Astrocyte of the hippocampus (primary cell): ENCODE measurements at regions not wholly inside any gene's neighbourhood (a gene's known extent, or its start where the extent isn't known, plus 50 kb on each side); places are given as distances from the start of the nearest gene placed in this dataset.
A peak's percentile ranks its signal among the peaks of the same experiment; 100 is the strongest.

Source experiments
- DNase-seq: peaks from one replicate; pipeline ENCODE4 v3.0.0; 2011; ENCODE audit warnings: low read depth, low spot score

GRCh38 chr9:119083673-119084072, 285.6 kb downstream of the BRINP1 start:
- peak; percentile 2 for DNase-seq

- DNase-seq: no peak
Measured at GRCh38 chr9:119086590-119086989, 282.6 kb downstream of the BRINP1 start.

- no peak for DNase-seq
Measured at GRCh38 chr9:119088002-119088547, 281.2 kb downstream of the BRINP1 start.

- DNase-seq: no peak
Measured at GRCh38 chr9:119091074-119091473, 278.2 kb downstream of the BRINP1 start.

GRCh38 chr9:119092125-119092524, 277.1 kb downstream of the BRINP1 start:
- DNase-seq: no peak

GRCh38 chr9:119094086-119094485, 275.1 kb downstream of the BRINP1 start:
- peak; percentile 72 for DNase-seq

GRCh38 chr9:119095072-119095471, 274.2 kb downstream of the BRINP1 start:
- no peak for DNase-seq

- DNase-seq: no peak
Measured at GRCh38 chr9:119101048-119101447, 268.2 kb downstream of the BRINP1 start.

- no peak for DNase-seq
Measured at GRCh38 chr9:119114681-119115080, 254.6 kb downstream of the BRINP1 start.
